HAP-1 (cell line): ENCODE measurements at regions not wholly inside any gene's neighbourhood (a gene's known extent, or its start where the extent isn't known, plus 50 kb on each side); places are given as distances from the start of the nearest gene placed in this dataset.
"Not testable (repeated sequence)": the region's sequence is repeated elsewhere in the genome, so short reads cannot be mapped to it uniquely, and the experiment has no call there.

Experiments used
- DNase-seq, 2 experiments: peaks; one replicate each; pipeline ENCODE4 v3.0.0-alpha.2; 2016 to 2020; ENCODE audit warnings: low spot score in 2 of 2
- H3K27me3 ChIP-seq: fragments of 250-450 bp; sonication (Bioruptor Pico); 2 replicates; pipeline ENCODE4 v1.5.1; 2020; ENCODE audit warnings: low read depth, mild to moderate bottlenecking, moderate library complexity
- H3K36me3 ChIP-seq: fragments of 250-450 bp; sonication (Bioruptor Pico); replicated peaks from 2 replicates; pipeline ENCODE4 v1.5.1; 2020; ENCODE audit warnings: mild to moderate bottlenecking
- H3K4me1 ChIP-seq: fragments of 250-450 bp; sonication (Bioruptor Pico); 2 replicates; pipeline ENCODE4 v1.5.1; 2020; ENCODE audit warnings: mild to moderate bottlenecking
- H3K4me3 ChIP-seq: fragments of 250-450 bp; sonication (Bioruptor Pico); 2 replicates; pipeline ENCODE4 v1.5.1; 2020; ENCODE audit warnings: mild to moderate bottlenecking, moderate library complexity
- H3K9me3 ChIP-seq: fragments of 250-450 bp; sonication (Bioruptor Pico); 2 replicates; pipeline ENCODE4 v1.5.1; 2020; ENCODE audit warnings: mild to moderate bottlenecking, moderate library complexity
- in situ Hi-C: fragments of 300-500 bp; cut with MboI; formaldehyde crosslinking; loops from 3 replicates; pipeline ENCODE4 v1.14.3; 2020; ENCODE audit warnings: low sequenced_read_pairs, inconsistent platforms, mixed read lengths

DNA sequence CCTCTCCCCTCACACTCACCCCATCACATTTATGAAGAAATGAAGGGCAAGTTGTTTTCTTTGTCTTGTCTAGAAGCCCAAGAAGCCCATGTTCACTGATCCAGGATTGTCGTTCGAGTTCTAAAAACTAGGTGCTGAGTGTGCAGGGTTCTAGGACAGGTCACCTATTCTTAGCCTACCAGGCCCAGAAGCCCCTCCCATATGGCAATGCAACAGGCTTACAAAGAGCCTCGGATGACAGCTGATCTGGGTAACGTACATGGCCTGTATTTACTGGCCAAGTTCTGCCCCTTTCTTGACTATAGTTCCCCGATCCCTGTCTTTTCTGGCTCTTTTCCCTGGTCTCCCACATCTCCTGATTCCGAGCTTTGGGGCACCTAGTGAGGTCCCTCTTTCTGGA lies 160.9 kb downstream of the FZD1 start:
- no peak for DNase-seq
- Histone ChIP-seq H3K4me3 (no peak overlapping the region), H3K4me1 (peaks cover 4% of the 10 kb centered on the region; the same call in 1 of the 2 replicates), H3K9me3 (no peaks in the 10 kb centered on the region), H3K36me3 (no peaks in the 10 kb centered on the region), H3K27me3 (no peaks in the 10 kb centered on the region)
- in situ Hi-C loops = no loop called here

DNA sequence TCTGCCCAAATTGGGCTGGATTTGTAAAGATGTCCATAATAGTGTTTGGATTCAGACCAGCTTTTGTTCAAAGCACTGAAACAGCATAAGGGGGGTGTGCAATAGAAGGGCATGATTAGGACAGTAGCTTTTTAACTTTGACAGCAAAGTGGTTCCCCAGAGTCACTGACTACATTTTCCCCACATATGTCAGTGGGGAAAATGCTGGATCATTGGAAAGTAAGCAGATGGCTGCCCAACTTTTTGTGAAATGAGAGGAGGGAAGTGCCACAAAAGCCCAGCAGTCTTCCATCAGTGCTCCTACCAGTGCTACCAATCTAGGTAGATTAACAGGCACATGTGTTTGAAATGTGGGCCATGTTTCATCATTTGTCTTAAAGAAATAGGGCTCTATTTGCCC lies 162.8 kb downstream of the FZD1 start:
- no peak for DNase-seq
- peaks cover 2% of the 10 kb centered on the region; the same call in 1 of the 2 replicates for H3K27me3 ChIP-seq
- H3K4me1 ChIP-seq = no peaks in the 10 kb centered on the region
- H3K9me3 ChIP-seq = no peaks in the 10 kb centered on the region
- in situ Hi-C loops = no loop called here
- no peak overlapping the region for H3K4me3 ChIP-seq
- no peaks in the 10 kb centered on the region for H3K36me3 ChIP-seq

- Histone ChIP-seq H3K9me3 (no peaks in the 10 kb centered on the region; the same call in 1 of the 2 replicates), H3K4me1 (no peaks in the 10 kb centered on the region), H3K27me3 (peaks cover 2% of the 10 kb centered on the region; the same call in 1 of the 2 replicates), H3K36me3 (no peaks in the 10 kb centered on the region), H3K4me3 (no peak overlapping the region)
- DNase-seq = no peak
- in situ Hi-C loops = no loop called here
Observed at GRCh38 chr7:91431601-91432000, 167.4 kb downstream of the FZD1 start.

GRCh38 chr7:91434836-91435235 lies 170.6 kb downstream of the FZD1 start:
- Histone ChIP-seq H3K4me1 (no peaks in the 10 kb centered on the region), H3K27me3 (peaks cover 2% of the 10 kb centered on the region; the same call in 1 of the 2 replicates), H3K4me3 (no peak overlapping the region), H3K9me3 (no peaks in the 10 kb centered on the region; the same call in 1 of the 2 replicates), H3K36me3 (no peaks in the 10 kb centered on the region)
- DNase-seq = no peak
- in situ Hi-C loops = no loop called here

DNA sequence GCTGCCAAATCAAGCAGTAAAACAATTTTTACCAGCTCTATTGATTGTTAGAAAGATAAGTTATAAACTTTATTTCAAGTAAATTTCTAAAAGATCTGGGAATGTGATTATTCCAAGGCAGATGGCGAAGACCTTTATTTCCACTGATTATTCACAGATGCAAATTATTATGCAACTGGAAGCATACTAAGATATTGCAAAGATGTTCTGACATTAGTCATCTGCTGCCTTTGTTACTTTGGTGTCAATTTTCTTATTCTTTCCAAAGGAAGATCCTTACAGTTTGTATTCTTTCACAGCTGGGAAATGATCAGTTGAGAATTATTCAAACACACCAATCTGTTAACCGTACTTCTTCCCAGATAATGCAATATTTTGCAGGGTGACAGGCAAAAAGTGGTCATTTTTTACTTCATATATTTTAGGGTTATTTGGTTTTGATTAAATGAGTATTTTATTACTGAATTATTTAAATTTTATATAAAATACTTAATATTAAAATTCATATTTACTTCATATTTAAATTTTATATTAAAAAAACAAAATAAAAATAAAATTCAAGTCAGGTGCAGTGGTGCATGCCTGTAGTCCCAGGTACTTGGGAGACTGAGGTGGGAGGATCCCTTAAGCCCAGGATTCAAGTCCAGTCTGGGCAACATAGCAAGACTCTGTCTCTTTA lies 171.3 kb downstream of the FZD1 start:
- no peaks in the 10 kb centered on the region; the same call in 1 of the 2 replicates for H3K9me3 ChIP-seq
- H3K36me3 ChIP-seq = no peaks in the 10 kb centered on the region
- in situ Hi-C loops = no loop called here
- no peaks in the 10 kb centered on the region for H3K4me1 ChIP-seq
- H3K4me3 ChIP-seq = no peak overlapping the region
- H3K27me3 ChIP-seq = peaks cover 2% of the 10 kb centered on the region; the same call in 1 of the 2 replicates
- DNase-seq = no peak

DNA sequence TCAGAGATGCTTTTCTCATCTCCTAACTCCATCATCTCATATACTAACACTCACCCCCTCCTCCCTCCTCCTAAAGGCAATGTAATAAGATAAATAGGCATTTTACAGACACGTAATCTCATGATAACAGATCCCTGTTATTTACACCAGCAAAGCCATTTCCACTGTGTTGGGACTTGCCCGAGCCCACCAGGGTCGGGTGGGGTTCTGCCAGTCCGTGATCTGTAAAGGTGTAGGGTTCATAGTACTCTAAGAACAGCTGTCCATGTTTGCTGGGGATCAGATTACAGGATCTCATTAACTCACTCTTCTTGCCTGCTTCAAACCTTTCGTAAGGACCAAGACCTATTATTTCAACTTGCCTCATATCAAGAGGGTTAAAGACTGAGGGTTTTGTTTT lies 172.4 kb downstream of the FZD1 start:
- no peaks in the 10 kb centered on the region for H3K27me3 ChIP-seq
- H3K4me3 ChIP-seq = no peak overlapping the region
- no peaks in the 10 kb centered on the region; the same call in 1 of the 2 replicates for H3K9me3 ChIP-seq
- in situ Hi-C loops = no loop called here
- H3K4me1 ChIP-seq = no peaks in the 10 kb centered on the region
- DNase-seq = no peak
- no peaks in the 10 kb centered on the region for H3K36me3 ChIP-seq

GRCh38 chr7:91440198-91440597 lies 176.0 kb downstream of the FZD1 start:
- DNase-seq, H3K4me3 ChIP-seq, H3K27me3 ChIP-seq, H3K36me3 ChIP-seq, H3K9me3 ChIP-seq, in situ Hi-C loops, H3K4me1 ChIP-seq: not testable (repeated sequence)

GRCh38 chr7:91443862-91444261 lies 179.6 kb downstream of the FZD1 start:
- H3K4me1 ChIP-seq = no peaks in the 10 kb centered on the region
- no peaks in the 10 kb centered on the region for H3K36me3 ChIP-seq
- DNase-seq = no peak
- H3K4me3 ChIP-seq = no peak overlapping the region
- in situ Hi-C loops = no loop called here
- no peaks in the 10 kb centered on the region for H3K9me3 ChIP-seq
- no peaks in the 10 kb centered on the region for H3K27me3 ChIP-seq

DNA sequence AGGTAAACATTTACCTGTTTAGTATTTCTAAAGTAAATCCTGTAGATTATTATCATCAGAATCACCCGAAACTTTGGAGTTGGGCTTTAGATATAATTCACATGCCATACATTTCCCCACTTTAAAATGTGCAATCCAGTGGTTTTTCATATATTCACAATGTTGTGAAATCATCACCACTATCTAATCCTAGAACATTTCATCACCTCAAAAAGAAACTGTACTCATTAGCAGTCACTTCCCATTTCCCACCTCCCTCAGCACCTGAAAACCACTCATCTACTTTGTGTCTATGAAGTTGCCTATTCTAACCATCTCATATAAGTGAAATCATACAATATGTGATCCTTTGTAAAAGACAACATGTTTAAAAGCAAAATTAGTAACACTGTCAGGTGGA lies 182.6 kb downstream of the FZD1 start:
- no peaks in the 10 kb centered on the region for H3K4me1 ChIP-seq
- no peaks in the 10 kb centered on the region for H3K36me3 ChIP-seq
- H3K4me3 ChIP-seq = no peak overlapping the region
- in situ Hi-C loops = no loop called here
- no peaks in the 10 kb centered on the region for H3K9me3 ChIP-seq
- H3K27me3 ChIP-seq = no peaks in the 10 kb centered on the region
- no peak for DNase-seq

- no peaks in the 10 kb centered on the region for H3K27me3 ChIP-seq
- no peaks in the 10 kb centered on the region for H3K9me3 ChIP-seq
- no peak for DNase-seq
- in situ Hi-C loops = no loop called here
- H3K4me3 ChIP-seq = no peak overlapping the region
- no peaks in the 10 kb centered on the region for H3K36me3 ChIP-seq
- no peaks in the 10 kb centered on the region for H3K4me1 ChIP-seq
Observed at GRCh38 chr7:91455411-91455810, 191.2 kb downstream of the FZD1 start.

GRCh38 chr7:91457208-91457607 lies 193.0 kb downstream of the FZD1 start:
- in situ Hi-C loops = no loop called here
- no peaks in the 10 kb centered on the region for H3K27me3 ChIP-seq
- H3K4me1 ChIP-seq = no peaks in the 10 kb centered on the region
- no peaks in the 10 kb centered on the region for H3K9me3 ChIP-seq
- H3K4me3 ChIP-seq = no peak overlapping the region
- H3K36me3 ChIP-seq = no peaks in the 10 kb centered on the region
- no peak for DNase-seq

DNA sequence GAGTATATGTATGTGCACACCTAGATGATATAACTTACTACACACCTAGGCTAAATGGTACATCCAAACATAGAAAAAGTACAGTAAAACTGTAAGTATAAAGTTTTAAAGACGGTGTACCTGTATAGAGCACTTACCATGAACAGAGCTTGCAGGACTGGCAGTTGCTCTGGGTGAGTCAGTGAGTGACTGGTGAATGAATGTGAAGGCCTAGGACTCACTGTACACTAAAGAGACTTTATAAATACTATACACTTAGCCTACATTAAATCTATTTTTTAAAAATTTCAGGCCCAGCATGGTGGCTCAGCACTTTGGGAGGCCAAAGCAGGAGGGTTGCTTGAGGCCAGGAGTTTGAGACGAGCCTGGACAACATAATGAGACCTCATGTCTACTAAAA lies 195.3 kb downstream of the FZD1 start:
- no peaks in the 10 kb centered on the region for H3K36me3 ChIP-seq
- DNase-seq = no peak
- H3K9me3 ChIP-seq = no peaks in the 10 kb centered on the region
- in situ Hi-C loops = no loop called here
- no peak overlapping the region for H3K4me3 ChIP-seq
- no peaks in the 10 kb centered on the region for H3K27me3 ChIP-seq
- no peaks in the 10 kb centered on the region for H3K4me1 ChIP-seq

GRCh38 chr7:91462316-91462715 lies 198.1 kb downstream of the FZD1 start:
- no peak for DNase-seq
- Histone ChIP-seq H3K4me1 (no peaks in the 10 kb centered on the region), H3K36me3 (no peaks in the 10 kb centered on the region), H3K4me3 (no peak overlapping the region), H3K27me3 (no peaks in the 10 kb centered on the region), H3K9me3 (no peaks in the 10 kb centered on the region)
- in situ Hi-C loops = no loop called here

DNA sequence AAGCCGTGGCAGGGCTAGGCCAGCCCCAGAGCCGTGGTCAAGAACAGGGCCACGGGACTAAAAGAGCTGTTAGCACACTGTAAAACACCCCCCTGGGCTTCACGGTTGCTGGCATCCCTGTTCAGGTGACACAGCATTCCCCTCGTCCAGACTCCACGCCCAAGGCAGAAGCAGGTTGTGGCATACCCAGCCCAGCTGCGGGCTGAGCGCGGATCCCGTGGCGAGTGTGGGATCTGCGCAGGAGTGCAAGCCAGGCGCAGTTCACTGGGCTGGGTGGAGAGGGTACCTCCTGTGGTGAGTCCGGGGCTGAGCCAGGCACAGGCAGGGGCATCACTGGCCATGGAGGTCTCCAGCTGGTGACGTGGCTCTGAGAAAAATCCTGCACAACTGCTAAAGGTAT lies 199.1 kb downstream of the FZD1 start:
- H3K27me3 ChIP-seq = no peaks in the 10 kb centered on the region
- no peak for DNase-seq
- no peaks in the 10 kb centered on the region for H3K36me3 ChIP-seq
- no peak overlapping the region for H3K4me3 ChIP-seq
- H3K9me3 ChIP-seq = no peaks in the 10 kb centered on the region
- H3K4me1 ChIP-seq = no peaks in the 10 kb centered on the region
- in situ Hi-C loops = no loop called here

GRCh38 chr7:91465595-91466061 lies 201.4 kb downstream of the FZD1 start:
- in situ Hi-C loops = no loop called here
- no peaks in the 10 kb centered on the region for H3K9me3 ChIP-seq

More at GRCh38 chr7:91465595-91466061, 201.4 kb downstream of the FZD1 start:
- no peak for DNase-seq
- Histone ChIP-seq H3K4me1 (no peaks in the 10 kb centered on the region), H3K4me3 (no peak overlapping the region), H3K36me3 (no peaks in the 10 kb centered on the region), H3K27me3 (no peaks in the 10 kb centered on the region)
